Mesothelial cell of epicardium (in vitro differentiated cells): ENCODE measurements at regions not wholly inside any gene's neighbourhood (a gene's known extent, or its start where the extent isn't known, plus 50 kb on each side); places are given as distances from the start of the nearest gene placed in this dataset.

ENCODE experiments used
- DNase-seq, 2 experiments: peaks; one replicate each; pipeline ENCODE4 v3.0.0; 2021; ENCODE audit warnings: low spot score in 2 of 2; ENCODE audit not compliant: unreplicated experiment in 2 of 2
- H3K27ac Mint-ChIP-seq: 2 replicates; pipeline ENCODE4 v1.8.0; 2021; ENCODE audit warnings: mixed read lengths
- H3K27me3 Mint-ChIP-seq: 2 replicates; pipeline ENCODE4 v1.8.0; 2021; ENCODE audit warnings: low read depth, mixed read lengths
- H3K36me3 Mint-ChIP-seq: 2 replicates; pipeline ENCODE4 v1.8.0; 2021; ENCODE audit warnings: mixed read lengths
- H3K4me1 Mint-ChIP-seq: 2 replicates; pipeline ENCODE4 v1.8.0; 2021; ENCODE audit warnings: mixed read lengths
- H3K4me3 Mint-ChIP-seq: 2 replicates; pipeline ENCODE4 v1.8.0; 2021; ENCODE audit warnings: mild to moderate bottlenecking, moderate library complexity, mixed read lengths
- H3K9me3 Mint-ChIP-seq: 2 replicates; pipeline ENCODE4 v1.8.0; 2021; ENCODE audit warnings: mixed read lengths
- CTCF ChIP-seq: fragments of 200-600 bp; sonication (generic); IDR thresholded peaks from one replicate; pipeline ENCODE4 v1.5.0; 2021; ENCODE audit warnings: antibody characterized with exemption; ENCODE audit not compliant: unreplicated experiment

GRCh38 chrX:55326985-55327384 lies 62.3 kb upstream of the PAGE3 start:
- Mint-ChIP-seq H3K4me1 (no peaks in the 10 kb centered on the region), H3K27me3 (no peaks in the 10 kb centered on the region), H3K4me3 (no peak overlapping the region), H3K9me3 (peaks cover 85% of the 10 kb centered on the region), H3K27ac (no peak overlapping the region), H3K36me3 (peaks cover 4% of the 10 kb centered on the region)
- DNase-seq, result no peak
- no peak for TF ChIP-seq CTCF

- Mint-ChIP-seq H3K36me3 (no peaks in the 10 kb centered on the region), H3K4me1 (no peaks in the 10 kb centered on the region), H3K27ac (no peak overlapping the region), H3K4me3 (no peak overlapping the region), H3K27me3 (no peaks in the 10 kb centered on the region), H3K9me3 (peaks cover 67% of the 10 kb centered on the region)
- no peak for DNase-seq
- TF ChIP-seq CTCF, result no peak
These were observed 70.6 kb upstream of the PAGE3 start for GRCh38 chrX:55335296-55335695.

GRCh38 chrX:55336176-55336575 lies 71.5 kb upstream of the PAGE3 start:
- no peaks in the 10 kb centered on the region for H3K36me3 Mint-ChIP-seq
- no peak for TF ChIP-seq CTCF
- no peaks in the 10 kb centered on the region for H3K27me3 Mint-ChIP-seq
- H3K27ac Mint-ChIP-seq, result no peak overlapping the region
- H3K4me3 Mint-ChIP-seq, result no peak overlapping the region
- H3K9me3 Mint-ChIP-seq, result peaks cover 67% of the 10 kb centered on the region
- DNase-seq, result no peak
- H3K4me1 Mint-ChIP-seq, result no peaks in the 10 kb centered on the region

- Mint-ChIP-seq H3K4me1 (no peaks in the 10 kb centered on the region), H3K27ac (no peak overlapping the region), H3K27me3 (no peaks in the 10 kb centered on the region), H3K36me3 (no peaks in the 10 kb centered on the region), H3K9me3 (peaks cover 66% of the 10 kb centered on the region), H3K4me3 (no peak overlapping the region)
- DNase-seq, result no peak
- TF ChIP-seq CTCF, result no peak
These were observed 76.2 kb upstream of the PAGE3 start for GRCh38 chrX:55340896-55341433.

GRCh38 chrX:55342533-55343501 lies 78.1 kb upstream of the PAGE3 start:
- no peak overlapping the region for H3K27ac Mint-ChIP-seq

More at GRCh38 chrX:55342533-55343501, 78.1 kb upstream of the PAGE3 start:
- H3K4me3 Mint-ChIP-seq, result no peak overlapping the region
- TF ChIP-seq CTCF, result no peak
- H3K36me3 Mint-ChIP-seq, result no peaks in the 10 kb centered on the region
- no peaks in the 10 kb centered on the region for H3K4me1 Mint-ChIP-seq
- no peaks in the 10 kb centered on the region for H3K27me3 Mint-ChIP-seq
- H3K9me3 Mint-ChIP-seq, result peaks cover 62% of the 10 kb centered on the region
- no peak for DNase-seq
